Choroid plexus epithelial cell (primary cell): ENCODE measurements at regions not wholly inside any gene's neighbourhood (a gene's known extent, or its start where the extent isn't known, plus 50 kb on each side); places are given as distances from the start of the nearest gene placed in this dataset.

Experiments used
- DNase-seq: peaks from one replicate; pipeline ENCODE4 v3.0.0-alpha.2; 2010; ENCODE audit warnings: low read depth
- H3K4me3 ChIP-seq: 2 replicates; pipeline ENCODE4 v1.5.1; 2011; ENCODE audit warnings: low read depth, mild to moderate bottlenecking, control low read depth, low read length, moderate library complexity
- CTCF ChIP-seq: conservative IDR thresholded peaks from 2 replicates; pipeline ENCODE4 v1.5.1; 2011; ENCODE audit warnings: low read depth, mild to moderate bottlenecking, control low read depth, inconsistent platforms, low read length, moderate library complexity

GRCh38 chr18:44629406-44629805 lies 51.3 kb upstream of the SETBP1 start:
- no peak for DNase-seq
- no peak for TF ChIP-seq CTCF
- H3K4me3 ChIP-seq = no peak overlapping the region

GRCh38 chr18:44630118-44630517 lies 50.6 kb upstream of the SETBP1 start:
- TF ChIP-seq CTCF = no peak
- DNase-seq = no peak
- H3K4me3 ChIP-seq = no peak overlapping the region
